ACHN (cell line): ENCODE measurements at regions not wholly inside any gene's neighbourhood (a gene's known extent, or its start where the extent isn't known, plus 50 kb on each side); places are given as distances from the start of the nearest gene placed in this dataset.

ENCODE experiments used
- DNase-seq: peaks from one replicate; pipeline ENCODE4 v3.0.0-alpha.2; 2015
- in situ Hi-C: cut with HindIII; loops from 2 replicates; pipeline ENCODE4 v1.10.0; 2017; ENCODE audit warnings: low sequenced_read_pairs, low pct_ligation_motif_present, low pct_unique_long_range_greater_than_20kb

- in situ Hi-C loops = no loop called here
- no peak for DNase-seq
Measured at GRCh38 chr14:104502060-104502459, 77.5 kb upstream of the C14orf180 start.

- no peak for DNase-seq
- in situ Hi-C loops = no loop called here
Measured at GRCh38 chr14:104503691-104504090, 75.9 kb upstream of the C14orf180 start.

GRCh38 chr14:104504172-104504735 is 75.3 kb upstream of the C14orf180 start:
- no peak for DNase-seq
- in situ Hi-C loops = no loop called here

- in situ Hi-C loops = no loop called here
- DNase-seq = no peak
Measured at GRCh38 chr14:104505085-104506074, 74.2 kb upstream of the C14orf180 start.

GRCh38 chr14:104506461-104507253 is 72.9 kb upstream of the C14orf180 start:
- DNase-seq = no peak
- in situ Hi-C loops = no loop called here

GRCh38 chr14:104507443-104507842 is 72.1 kb upstream of the C14orf180 start:
- no peak for DNase-seq
- in situ Hi-C loops = no loop called here

- in situ Hi-C loops = no loop called here
Measured at GRCh38 chr14:104509673-104510072, 69.9 kb upstream of the C14orf180 start.

GRCh38 chr14:104510216-104510615 is 69.3 kb upstream of the C14orf180 start:
- in situ Hi-C loops = no loop called here
- DNase-seq = no peak

More at GRCh38 chr14:104509673-104510072, 69.9 kb upstream of the C14orf180 start:
- DNase-seq = no peak

GRCh38 chr14:104510794-104511611 is 68.6 kb upstream of the C14orf180 start:
- in situ Hi-C loops = no loop called here
- no peak for DNase-seq

- in situ Hi-C loops = no loop called here
- no peak for DNase-seq
Measured at GRCh38 chr14:104512061-104512460, 67.5 kb upstream of the C14orf180 start.

- DNase-seq = no peak
- in situ Hi-C loops = no loop called here
Measured at GRCh38 chr14:104512771-104513640, 66.6 kb upstream of the C14orf180 start.

GRCh38 chr14:104513641-104514046 is 65.9 kb upstream of the C14orf180 start:
- in situ Hi-C loops = no loop called here
- DNase-seq = no peak

GRCh38 chr14:104514156-104514848 is 65.3 kb upstream of the C14orf180 start:
- no peak for DNase-seq
- in situ Hi-C loops = no loop called here

GRCh38 chr14:104515059-104515810 is 64.3 kb upstream of the C14orf180 start:
- no peak for DNase-seq
- in situ Hi-C loops = no loop called here

GRCh38 chr14:104515811-104516780 is 63.5 kb upstream of the C14orf180 start:
- in situ Hi-C loops = no loop called here
- DNase-seq = no peak
